ENCODE measurements at regions not wholly inside any gene's neighbourhood (a gene's known extent, or its start where the extent isn't known, plus 50 kb on each side); places are given as distances from the start of the nearest gene placed in this dataset.

DNA sequence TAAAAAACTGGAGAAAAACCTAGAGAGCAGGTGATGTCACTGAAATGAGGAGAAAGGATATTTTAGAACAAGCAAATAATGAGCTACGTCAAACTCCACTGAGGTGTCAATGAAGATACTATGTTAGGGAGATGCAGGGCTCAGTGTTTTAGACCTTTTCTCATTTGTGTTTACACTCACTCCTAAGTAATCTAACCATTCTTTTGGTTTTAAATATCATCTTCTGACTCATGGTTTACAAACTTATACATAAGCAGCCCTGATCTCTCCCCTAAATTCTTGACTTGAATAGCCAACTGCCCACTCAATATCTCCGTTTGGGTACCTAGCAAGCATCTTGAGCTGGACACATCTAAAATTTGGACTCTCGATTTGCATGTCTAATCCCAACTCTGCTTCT, 272.4 kb downstream of the MEF2C start:
- TF ChIP-seq, protein P1, sequence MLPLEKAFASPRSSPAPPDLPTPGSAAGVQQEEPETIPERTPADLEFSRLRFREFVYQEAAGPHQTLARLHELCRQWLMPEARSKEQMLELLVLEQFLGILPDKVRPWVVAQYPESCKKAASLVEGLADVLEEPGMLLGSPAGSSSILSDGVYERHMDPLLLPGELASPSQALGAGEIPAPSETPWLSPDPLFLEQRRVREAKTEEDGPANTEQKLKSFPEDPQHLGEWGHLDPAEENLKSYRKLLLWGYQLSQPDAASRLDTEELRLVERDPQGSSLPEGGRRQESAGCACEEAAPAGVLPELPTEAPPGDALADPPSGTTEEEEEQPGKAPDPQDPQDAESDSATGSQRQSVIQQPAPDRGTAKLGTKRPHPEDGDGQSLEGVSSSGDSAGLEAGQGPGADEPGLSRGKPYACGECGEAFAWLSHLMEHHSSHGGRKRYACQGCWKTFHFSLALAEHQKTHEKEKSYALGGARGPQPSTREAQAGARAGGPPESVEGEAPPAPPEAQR (CRISPR knock-in tag; IDR thresholded peaks at IDR 0.05): no peak
- TF ChIP-seq CTCF (IDR thresholded peaks at IDR 0.05): no peak
- TF ChIP-seq ZNF232 (CRISPR knock-in tag; IDR thresholded peaks at IDR 0.05): no peak
- TF ChIP-seq TEAD1 (CRISPR knock-in tag; IDR thresholded peaks at IDR 0.05): no peak
- TF ChIP-seq, protein P2, sequence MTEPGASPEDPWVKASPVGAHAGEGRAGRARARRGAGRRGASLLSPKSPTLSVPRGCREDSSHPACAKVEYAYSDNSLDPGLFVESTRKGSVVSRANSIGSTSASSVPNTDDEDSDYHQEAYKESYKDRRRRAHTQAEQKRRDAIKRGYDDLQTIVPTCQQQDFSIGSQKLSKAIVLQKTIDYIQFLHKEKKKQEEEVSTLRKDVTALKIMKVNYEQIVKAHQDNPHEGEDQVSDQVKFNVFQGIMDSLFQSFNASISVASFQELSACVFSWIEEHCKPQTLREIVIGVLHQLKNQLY (CRISPR knock-in tag; IDR thresholded peaks at IDR 0.05): no peak
- TF ChIP-seq, protein P3, sequence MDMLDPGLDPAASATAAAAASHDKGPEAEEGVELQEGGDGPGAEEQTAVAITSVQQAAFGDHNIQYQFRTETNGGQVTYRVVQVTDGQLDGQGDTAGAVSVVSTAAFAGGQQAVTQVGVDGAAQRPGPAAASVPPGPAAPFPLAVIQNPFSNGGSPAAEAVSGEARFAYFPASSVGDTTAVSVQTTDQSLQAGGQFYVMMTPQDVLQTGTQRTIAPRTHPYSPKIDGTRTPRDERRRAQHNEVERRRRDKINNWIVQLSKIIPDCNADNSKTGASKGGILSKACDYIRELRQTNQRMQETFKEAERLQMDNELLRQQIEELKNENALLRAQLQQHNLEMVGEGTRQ (CRISPR knock-in tag; IDR thresholded peaks at IDR 0.05): no peak
- no peak for TF ChIP-seq TCF7 (CRISPR knock-in tag; IDR thresholded peaks at IDR 0.05; ENCODE audit: low read depth)
- TF ChIP-seq ELF4 (CRISPR knock-in tag; IDR thresholded peaks at IDR 0.05; ENCODE audit: low read depth): no peak
- no peak for TF ChIP-seq ZNF423 (CRISPR knock-in tag; IDR thresholded peaks at IDR 0.05)
